ENCODE measurements at regions not wholly inside any gene's neighbourhood (a gene's known extent, or its start where the extent isn't known, plus 50 kb on each side); places are given as distances from the start of the nearest gene placed in this dataset.

GRCh38 chr14:95025218-95025617 is 132.1 kb downstream of the DICER1 start:
- no peak for DNase-seq (ENCODE audit: extremely low spot score, unreplicated experiment)
- TF ChIP-seq CTCF (IDR thresholded peaks at IDR 0.05): no peak
- peaks cover 21% of the 10 kb centered on the region for H3K9me3 Mint-ChIP-seq (ENCODE audit: unreplicated experiment)
- H3K4me1 Mint-ChIP-seq (ENCODE audit: unreplicated experiment): no peaks in the 10 kb centered on the region
- peaks cover 20% of the 10 kb centered on the region for H3K27me3 Mint-ChIP-seq (ENCODE audit: unreplicated experiment)
- H3K36me3 Mint-ChIP-seq (ENCODE audit: unreplicated experiment): no peaks in the 10 kb centered on the region
- H3K27ac Mint-ChIP-seq (ENCODE audit: unreplicated experiment): no peak overlapping the region
- no peak overlapping the region for H3K4me3 Mint-ChIP-seq (ENCODE audit: unreplicated experiment)

GRCh38 chr14:95024380-95024779 is 132.9 kb downstream of the DICER1 start:
- Mint-ChIP-seq H3K4me3 (ENCODE audit: unreplicated experiment) (no peak overlapping the region), H3K9me3 (ENCODE audit: unreplicated experiment) (peaks cover 14% of the 10 kb centered on the region), H3K27me3 (ENCODE audit: unreplicated experiment) (peaks cover 15% of the 10 kb centered on the region), H3K4me1 (ENCODE audit: unreplicated experiment) (no peaks in the 10 kb centered on the region), H3K27ac (ENCODE audit: unreplicated experiment) (no peak overlapping the region), H3K36me3 (ENCODE audit: unreplicated experiment) (no peaks in the 10 kb centered on the region)
- no peak for TF ChIP-seq CTCF (IDR thresholded peaks at IDR 0.05)
- DNase-seq (ENCODE audit: extremely low spot score, unreplicated experiment): peak; percentile 54

- Mint-ChIP-seq H3K27me3 (ENCODE audit: unreplicated experiment) (peaks cover 10% of the 10 kb centered on the region), H3K27ac (ENCODE audit: unreplicated experiment) (no peak overlapping the region), H3K4me1 (ENCODE audit: unreplicated experiment) (peaks cover under 1% of the 10 kb centered on the region), H3K36me3 (ENCODE audit: unreplicated experiment) (no peaks in the 10 kb centered on the region), H3K4me3 (ENCODE audit: unreplicated experiment) (no peak overlapping the region), H3K9me3 (ENCODE audit: unreplicated experiment) (peaks cover 9% of the 10 kb centered on the region)
- DNase-seq (ENCODE audit: extremely low spot score, unreplicated experiment): peak; percentile 42
- TF ChIP-seq CTCF (IDR thresholded peaks at IDR 0.05): no peak
Measured at GRCh38 chr14:95023886-95024285, 133.4 kb downstream of the DICER1 start.

- Mint-ChIP-seq H3K27ac (ENCODE audit: unreplicated experiment) (no peak overlapping the region), H3K9me3 (ENCODE audit: unreplicated experiment) (peaks cover 8% of the 10 kb centered on the region), H3K36me3 (ENCODE audit: unreplicated experiment) (no peaks in the 10 kb centered on the region), H3K4me1 (ENCODE audit: unreplicated experiment) (peaks cover 4% of the 10 kb centered on the region), H3K4me3 (ENCODE audit: unreplicated experiment) (no peak overlapping the region), H3K27me3 (ENCODE audit: unreplicated experiment) (peaks cover 5% of the 10 kb centered on the region)
- no peak for TF ChIP-seq CTCF (IDR thresholded peaks at IDR 0.05)
- no peak for DNase-seq (ENCODE audit: extremely low spot score, unreplicated experiment)
Measured at GRCh38 chr14:95023115-95023514, 134.2 kb downstream of the DICER1 start.

GRCh38 chr14:95021588-95021987 is 135.7 kb downstream of the DICER1 start:
- H3K9me3 Mint-ChIP-seq (ENCODE audit: unreplicated experiment): peaks cover 8% of the 10 kb centered on the region
- no peaks in the 10 kb centered on the region for H3K27me3 Mint-ChIP-seq (ENCODE audit: unreplicated experiment)
- no peak overlapping the region for H3K27ac Mint-ChIP-seq (ENCODE audit: unreplicated experiment)

More at GRCh38 chr14:95021588-95021987, 135.7 kb downstream of the DICER1 start:
- Mint-ChIP-seq H3K4me1 (ENCODE audit: unreplicated experiment) (peaks cover 4% of the 10 kb centered on the region), H3K4me3 (ENCODE audit: unreplicated experiment) (no peak overlapping the region), H3K36me3 (ENCODE audit: unreplicated experiment) (no peaks in the 10 kb centered on the region)
- DNase-seq (ENCODE audit: extremely low spot score, unreplicated experiment): no peak
- TF ChIP-seq CTCF (IDR thresholded peaks at IDR 0.05): no peak
